SK-N-SH (cell line): ENCODE measurements at regions not wholly inside any gene's neighbourhood (a gene's known extent, or its start where the extent isn't known, plus 50 kb on each side); places are given as distances from the start of the nearest gene placed in this dataset.

Source experiments
- CTCF ChIA-PET: fragments of 300-600, 350-600 bp; formaldehyde crosslinking; extraction: SDS; loops from one replicate; lab custom pipeline; 2021; lab: Yijun Ruan, JAX
- POLR2A ChIA-PET: fragments of 350-600 bp; sonication (Branson Sonifier 250); formaldehyde crosslinking; extraction: SDS; loops from one replicate; lab custom pipeline; 2020; ENCODE audit warnings: antibody characterized with exemption, inconsistent platforms; lab: Yijun Ruan, JAX
- DNase-seq: peaks from one replicate; pipeline ENCODE4 v3.0.0; 2012
- H2AFZ ChIP-seq: fragments of 200-600 bp; sonication (generic); 2 replicates; pipeline ENCODE4 v1.8.1; 2016; ENCODE audit warnings: antibody characterized with exemption, mild to moderate bottlenecking, low read depth
- H3F3A ChIP-seq: fragments of 200-600 bp; sonication (generic); replicated peaks from 2 replicates; pipeline ENCODE3; 2016; ENCODE audit warnings: antibody characterized with exemption, mild to moderate bottlenecking; ENCODE audit not compliant: insufficient read depth
- H3K27ac ChIP-seq, 2 experiments: fragments of 200-500 bp in 1 of 2; fragments of 200-600 bp in 1 of 2; sonication (Bioruptor generic) in 1 of 2; sonication (generic), shearing (Covaris generic) in 1 of 2; 2 replicates each; pipeline versions ENCODE4 v1.5.1 to v1.6.1; 2014 to 2016; ENCODE audit warnings: low read depth in 2 of 2, inconsistent platforms in 1 of 2, low read length in 1 of 2, mild to moderate bottlenecking in 1 of 2, mixed read lengths in 1 of 2
- H3K27me3 ChIP-seq: fragments of 200-600 bp; sonication (generic), shearing (Covaris generic); 2 replicates; pipeline ENCODE4 v1.6.1; 2016; ENCODE audit warnings: mixed run types; ENCODE audit not compliant: insufficient read depth
- H3K36me3 ChIP-seq, 2 experiments: fragments of 200-500 bp in 1 of 2; fragments of 200-600 bp in 1 of 2; sonication (Bioruptor generic) in 1 of 2; sonication (generic) in 1 of 2; replicated peaks in 1 of 2; 2 replicates each; pipeline versions ENCODE3 to v1.5.1; 2014 to 2016; ENCODE audit warnings: low read length in 1 of 2, mild to moderate bottlenecking in 1 of 2; ENCODE audit not compliant: insufficient read depth in 2 of 2, control insufficient read depth in 1 of 2
- H3K4me1 ChIP-seq, 2 experiments: fragments of 200-500 bp in 1 of 2; fragments of 200-600 bp in 1 of 2; sonication (Bioruptor generic) in 1 of 2; sonication (generic), shearing (Covaris generic) in 1 of 2; 2 replicates each; pipeline versions ENCODE4 v1.5.1 to v1.6.1; 2014 to 2016; ENCODE audit warnings: low read depth in 1 of 2, low read length in 1 of 2, mixed run types in 1 of 2; ENCODE audit not compliant: insufficient read depth in 2 of 2, control insufficient read depth in 1 of 2
- H3K4me2 ChIP-seq: fragments of 200-600 bp; sonication (generic), shearing (Covaris generic); 2 replicates; pipeline ENCODE4 v1.6.1; 2017; ENCODE audit warnings: mixed run types
- H3K4me3 ChIP-seq, 2 experiments: fragments of 200-500 bp in 1 of 2; fragments of 200-600 bp in 1 of 2; sonication (Bioruptor generic) in 1 of 2; sonication (generic), shearing (Covaris generic) in 1 of 2; 2 replicates each; pipeline versions ENCODE4 v1.5.1 to v1.8.1; 2014 to 2016; ENCODE audit warnings: low read depth in 2 of 2, inconsistent platforms in 1 of 2, low read length in 1 of 2, mild to moderate bottlenecking in 1 of 2, mixed read lengths in 1 of 2, moderate library complexity in 1 of 2
- H3K79me2 ChIP-seq: fragments of 200-600 bp; sonication (generic); 2 replicates; pipeline ENCODE4 v1.8.1; 2017; ENCODE audit warnings: mild to moderate bottlenecking; ENCODE audit not compliant: insufficient read depth
- H3K9ac ChIP-seq: fragments of 200-600 bp; sonication (generic); 2 replicates; pipeline ENCODE4 v1.6.1; 2017; ENCODE audit warnings: mixed run types
- H3K9me2 ChIP-seq: fragments of 200-600 bp; sonication (generic); 2 replicates; pipeline ENCODE4 v1.6.1; 2017; ENCODE audit warnings: mixed run types
- H3K9me3 ChIP-seq: fragments of 200-600 bp; sonication (generic); 2 replicates; pipeline ENCODE4 v1.6.1; 2017; ENCODE audit warnings: mixed run types, mild to moderate bottlenecking, moderate library complexity
- H4K20me1 ChIP-seq: fragments of 200-600 bp; sonication (generic); 2 replicates; pipeline ENCODE4 v1.6.1; 2017; ENCODE audit warnings: mild to moderate bottlenecking, mixed run types; ENCODE audit not compliant: insufficient read depth
- EP300 ChIP-seq, 2 experiments: IDR thresholded peaks; 2 replicates each; pipeline versions ENCODE4 v1.4.0 to v1.6.1; 2012; ENCODE audit warnings: borderline replicate concordance in 1 of 2, low read depth in 1 of 2, low read length in 1 of 2
- FOSL2 ChIP-seq: IDR thresholded peaks from 2 replicates; pipeline ENCODE4 v1.4.0; 2012; ENCODE audit warnings: low read depth, mild to moderate bottlenecking, moderate library complexity, borderline replicate concordance
- FOXJ3 ChIP-seq: sonication (generic); formaldehyde crosslinking; IDR thresholded peaks from 2 replicates; pipeline ENCODE4 v1.5.1; 2020; ENCODE audit warnings: mild to moderate bottlenecking, missing genetic modification reagents
- FOXM1 ChIP-seq: IDR thresholded peaks from 2 replicates; pipeline ENCODE4 v1.4.0; 2012; ENCODE audit warnings: low read depth, mild to moderate bottlenecking
- GABPA ChIP-seq: IDR thresholded peaks from 2 replicates; pipeline ENCODE4 v1.4.0; 2012; ENCODE audit warnings: low read depth, mild to moderate bottlenecking
- JUND ChIP-seq: IDR thresholded peaks from 2 replicates; pipeline ENCODE4 v1.4.0; 2012
- MXI1 ChIP-seq: IDR thresholded peaks from 2 replicates; pipeline ENCODE4 v1.6.1; 2012; ENCODE audit warnings: mild to moderate bottlenecking, low read depth, low read length, improper control_type of control experiment
- NFIC ChIP-seq: IDR thresholded peaks from 2 replicates; pipeline ENCODE4 v1.4.0; 2012; ENCODE audit warnings: borderline replicate concordance
- POLR2AphosphoS5 ChIP-seq: IDR thresholded peaks from 2 replicates; pipeline ENCODE4 v1.6.1; 2012; ENCODE audit warnings: low read depth, low read length
- RAD21 ChIP-seq: IDR thresholded peaks from 2 replicates; pipeline ENCODE4 v1.6.1; 2012; ENCODE audit warnings: mild to moderate bottlenecking, low read length
- RFX5 ChIP-seq: IDR thresholded peaks from 2 replicates; pipeline ENCODE4 v1.6.1; 2012; ENCODE audit warnings: mild to moderate bottlenecking, improper control_type of control experiment, low read length
- RXRA ChIP-seq: IDR thresholded peaks from 2 replicates; pipeline ENCODE4 v1.4.0; 2012; ENCODE audit warnings: low read depth, mild to moderate bottlenecking, borderline replicate concordance
- SIN3A ChIP-seq: IDR thresholded peaks from 2 replicates; pipeline ENCODE4 v1.6.1; 2012; ENCODE audit warnings: low read depth, mild to moderate bottlenecking, low read length, moderate library complexity, borderline replicate concordance
- SMC3 ChIP-seq: IDR thresholded peaks from 2 replicates; pipeline ENCODE4 v1.6.1; 2012; ENCODE audit warnings: low read depth, low read length, improper control_type of control experiment
- TEAD4 ChIP-seq: IDR thresholded peaks from 2 replicates; pipeline ENCODE4 v1.4.0; 2012; ENCODE audit warnings: mild to moderate bottlenecking, borderline replicate concordance; ENCODE audit not compliant: insufficient read depth
- USF1 ChIP-seq: IDR thresholded peaks from 2 replicates; pipeline ENCODE4 v1.4.0; 2012; ENCODE audit warnings: low read depth, borderline replicate concordance
- USF2 ChIP-seq: fragments of 150-350 bp; IDR thresholded peaks from 2 replicates; pipeline ENCODE4 v1.6.1; 2017; ENCODE audit warnings: antibody characterized with exemption, low read length, low read depth, borderline replicate concordance
- YY1 ChIP-seq: IDR thresholded peaks from 2 replicates; pipeline ENCODE4 v1.4.0; 2012; ENCODE audit warnings: low read depth, mild to moderate bottlenecking
- WGBS: methylation state at CpG from one replicate; pipeline ENCODE4 v1.1.6; 2017; ENCODE audit warnings: low lambda C conversion rate; 5-methylcytosine and 5-hydroxymethylcytosine counted together
- TF ChIP-seq, protein P1 (sequence below): IDR thresholded peaks from 2 replicates; pipeline ENCODE4; 2012

DNA sequence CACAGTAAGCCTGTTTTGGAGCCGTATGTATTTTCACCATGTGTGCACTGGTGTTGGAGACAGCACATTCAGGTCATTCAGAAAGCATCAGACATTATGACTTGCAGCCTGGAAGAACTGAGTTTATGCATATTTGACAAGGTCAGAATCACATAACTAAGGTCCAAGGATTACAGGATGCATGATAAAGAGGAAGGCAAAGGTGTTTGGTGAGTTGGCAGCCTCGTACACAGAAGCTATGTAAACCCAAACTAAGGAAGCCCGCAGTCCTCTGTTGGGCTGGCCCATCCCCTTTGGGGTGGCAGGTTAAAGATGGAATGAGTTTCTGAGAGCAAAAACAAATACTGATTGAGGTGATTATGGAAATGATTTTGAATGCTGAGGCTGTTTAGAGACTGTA lies 218.4 kb downstream of the KTN1 start:
- POLR2A ChIA-PET = no interaction called here
- no peak overlapping the region for H3K27ac ChIP-seq
- no peaks in the 10 kb centered on the region for H3K79me2 ChIP-seq
- H3K4me3 ChIP-seq = no peak overlapping the region
- no peaks in the 10 kb centered on the region for H3F3A ChIP-seq
- no peak overlapping the region for H3K4me2 ChIP-seq
- H3K36me3 ChIP-seq = no peaks in the 10 kb centered on the region
- no peaks in the 10 kb centered on the region for H3K9me3 ChIP-seq
- no peaks in the 10 kb centered on the region for H4K20me1 ChIP-seq
- H3K9me2 ChIP-seq = no peaks in the 10 kb centered on the region
- CTCF ChIA-PET = no interaction called here
- H3K9ac ChIP-seq = no peak overlapping the region
- H3K27me3 ChIP-seq = peaks cover 10% of the 10 kb centered on the region; the same call in 1 of the 2 replicates
- no peak overlapping the region for H2AFZ ChIP-seq
- 13% methylated on average over 3 of the region's 3 CpGs for WGBS
- DNase-seq = no peak
- H3K4me1 ChIP-seq = no peaks in the 10 kb centered on the region
- no peak for TF ChIP-seq RXRA
- TF ChIP-seq EP300 (IDR thresholded peaks at IDR 0.05; ENCODE audit: borderline replicate concordance in 1 of 2, low read depth in 1 of 2, low read length in 1 of 2) = no peak
- TF ChIP-seq POLR2AphosphoS5 = no peak
- TF ChIP-seq USF2 = no peak
- no peak for TF ChIP-seq MXI1
- no peak for TF ChIP-seq USF1
- TF ChIP-seq RAD21 = no peak
- TF ChIP-seq YY1 = no peak
- TF ChIP-seq FOXM1 = no peak
- TF ChIP-seq SIN3A = no peak
- TF ChIP-seq GABPA = no peak
- TF ChIP-seq SMC3 = no peak
- TF ChIP-seq NFIC = no peak
- TF ChIP-seq FOXJ3 (CRISPR knock-in tag) = no peak
- TF ChIP-seq TEAD4 = no peak
- no peak for TF ChIP-seq FOSL2
- TF ChIP-seq RFX5 = no peak
- TF ChIP-seq JUND = no peak
- TF ChIP-seq, protein P1, sequence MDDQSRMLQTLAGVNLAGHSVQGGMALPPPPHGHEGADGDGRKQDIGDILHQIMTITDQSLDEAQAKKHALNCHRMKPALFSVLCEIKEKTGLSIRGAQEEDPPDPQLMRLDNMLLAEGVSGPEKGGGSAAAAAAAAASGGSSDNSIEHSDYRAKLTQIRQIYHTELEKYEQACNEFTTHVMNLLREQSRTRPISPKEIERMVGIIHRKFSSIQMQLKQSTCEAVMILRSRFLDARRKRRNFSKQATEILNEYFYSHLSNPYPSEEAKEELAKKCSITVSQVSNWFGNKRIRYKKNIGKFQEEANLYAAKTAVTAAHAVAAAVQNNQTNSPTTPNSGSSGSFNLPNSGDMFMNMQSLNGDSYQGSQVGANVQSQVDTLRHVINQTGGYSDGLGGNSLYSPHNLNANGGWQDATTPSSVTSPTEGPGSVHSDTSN = no peak
